ENCODE measurements at regions not wholly inside any gene's neighbourhood (a gene's known extent, or its start where the extent isn't known, plus 50 kb on each side); places are given as distances from the start of the nearest gene placed in this dataset.

DNA sequence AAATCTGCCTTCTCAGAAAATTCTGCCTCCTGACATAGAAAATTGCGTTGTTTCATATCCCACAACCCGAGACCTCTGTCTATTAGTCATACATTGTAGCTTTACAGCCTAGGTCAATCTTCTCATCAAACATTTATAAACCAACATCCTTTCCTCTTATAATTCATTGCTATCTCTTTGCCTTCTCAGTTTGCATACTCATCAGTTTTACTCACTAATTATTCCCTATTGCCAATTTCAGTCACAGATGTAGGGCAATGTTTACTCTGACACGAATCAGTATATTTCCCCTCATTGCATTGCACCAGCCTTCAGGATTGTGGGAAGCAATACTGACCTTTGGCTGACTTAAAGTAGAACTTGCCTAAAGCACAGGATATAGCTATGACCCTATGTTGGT, 247.2 kb downstream of the CEMIP2 start:
- intact Hi-C loops (cut with DNase I), result no loop called here
- WGBS, 4 donors, result 49 to 66% (median 64%) methylated on average over 3 of the region's 3 CpGs
- no peaks in the 10 kb centered on the region for H3K27me3 ChIP-seq
- H3K9me3 ChIP-seq (replicated peaks in 1 of 3), result no peaks in the 10 kb centered on the region
- DNase-seq, result no peak
- H3K4me3 ChIP-seq, result no peak overlapping the region
- H3K36me3 ChIP-seq (replicated peaks in 1 of 2), result no peaks in the 10 kb centered on the region
- TF ChIP-seq, protein P1, sequence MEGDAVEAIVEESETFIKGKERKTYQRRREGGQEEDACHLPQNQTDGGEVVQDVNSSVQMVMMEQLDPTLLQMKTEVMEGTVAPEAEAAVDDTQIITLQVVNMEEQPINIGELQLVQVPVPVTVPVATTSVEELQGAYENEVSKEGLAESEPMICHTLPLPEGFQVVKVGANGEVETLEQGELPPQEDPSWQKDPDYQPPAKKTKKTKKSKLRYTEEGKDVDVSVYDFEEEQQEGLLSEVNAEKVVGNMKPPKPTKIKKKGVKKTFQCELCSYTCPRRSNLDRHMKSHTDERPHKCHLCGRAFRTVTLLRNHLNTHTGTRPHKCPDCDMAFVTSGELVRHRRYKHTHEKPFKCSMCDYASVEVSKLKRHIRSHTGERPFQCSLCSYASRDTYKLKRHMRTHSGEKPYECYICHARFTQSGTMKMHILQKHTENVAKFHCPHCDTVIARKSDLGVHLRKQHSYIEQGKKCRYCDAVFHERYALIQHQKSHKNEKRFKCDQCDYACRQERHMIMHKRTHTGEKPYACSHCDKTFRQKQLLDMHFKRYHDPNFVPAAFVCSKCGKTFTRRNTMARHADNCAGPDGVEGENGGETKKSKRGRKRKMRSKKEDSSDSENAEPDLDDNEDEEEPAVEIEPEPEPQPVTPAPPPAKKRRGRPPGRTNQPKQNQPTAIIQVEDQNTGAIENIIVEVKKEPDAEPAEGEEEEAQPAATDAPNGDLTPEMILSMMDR (IDR thresholded peaks at IDR 0.05), result no peak
- TF ChIP-seq POLR2A (IDR thresholded peaks at IDR 0.05), result no peak
- H3K4me1 ChIP-seq (replicated peaks in 1 of 2), result no peaks in the 10 kb centered on the region
- no peak overlapping the region for H3K27ac ChIP-seq

DNA sequence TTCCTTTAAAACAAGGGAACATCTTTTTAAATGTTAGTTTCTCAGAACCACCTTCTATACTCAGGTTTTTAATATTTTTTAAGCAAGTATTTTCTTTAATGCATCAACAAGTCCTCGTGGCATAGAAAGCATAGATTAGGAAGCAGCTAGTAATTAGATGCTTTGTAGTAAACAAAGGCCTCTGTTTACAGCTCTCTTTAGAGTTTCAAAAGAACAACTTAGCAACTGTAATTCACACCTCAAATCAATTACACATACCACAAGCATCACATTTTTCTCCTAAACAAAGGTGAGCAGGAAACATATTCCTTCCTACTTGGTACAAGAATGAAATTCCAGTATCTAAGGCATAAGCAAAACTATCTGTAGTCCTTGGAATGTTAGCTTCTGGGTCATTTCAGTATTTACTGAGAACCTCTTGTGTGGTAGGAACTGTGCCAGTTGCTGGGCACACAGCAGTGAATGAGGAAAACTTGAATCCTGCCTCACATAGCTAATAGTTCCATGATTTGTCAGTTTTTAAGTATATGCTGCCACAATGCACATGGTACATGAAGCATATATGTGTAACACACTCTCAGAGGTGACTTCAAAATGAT, 249.1 kb downstream of the CEMIP2 start:
- no peak for DNase-seq
- Histone ChIP-seq H3K4me1 (replicated peaks in 1 of 2) (no peaks in the 10 kb centered on the region), H3K36me3 (replicated peaks in 1 of 2) (no peaks in the 10 kb centered on the region), H3K4me3 (no peak overlapping the region), H3K9me3 (replicated peaks in 1 of 3) (no peaks in the 10 kb centered on the region), H3K27ac (no peak overlapping the region), H3K27me3 (no peaks in the 10 kb centered on the region)
- intact Hi-C loops (cut with DNase I), result no loop called here
- WGBS, 4 donors, result 48 to 56% (median 54%) methylated on average over 1 of the region's 1 CpG
- TF ChIP-seq POLR2A (IDR thresholded peaks at IDR 0.05), result no peak
- TF ChIP-seq, protein P1 (IDR thresholded peaks at IDR 0.05), result no peak

DNA sequence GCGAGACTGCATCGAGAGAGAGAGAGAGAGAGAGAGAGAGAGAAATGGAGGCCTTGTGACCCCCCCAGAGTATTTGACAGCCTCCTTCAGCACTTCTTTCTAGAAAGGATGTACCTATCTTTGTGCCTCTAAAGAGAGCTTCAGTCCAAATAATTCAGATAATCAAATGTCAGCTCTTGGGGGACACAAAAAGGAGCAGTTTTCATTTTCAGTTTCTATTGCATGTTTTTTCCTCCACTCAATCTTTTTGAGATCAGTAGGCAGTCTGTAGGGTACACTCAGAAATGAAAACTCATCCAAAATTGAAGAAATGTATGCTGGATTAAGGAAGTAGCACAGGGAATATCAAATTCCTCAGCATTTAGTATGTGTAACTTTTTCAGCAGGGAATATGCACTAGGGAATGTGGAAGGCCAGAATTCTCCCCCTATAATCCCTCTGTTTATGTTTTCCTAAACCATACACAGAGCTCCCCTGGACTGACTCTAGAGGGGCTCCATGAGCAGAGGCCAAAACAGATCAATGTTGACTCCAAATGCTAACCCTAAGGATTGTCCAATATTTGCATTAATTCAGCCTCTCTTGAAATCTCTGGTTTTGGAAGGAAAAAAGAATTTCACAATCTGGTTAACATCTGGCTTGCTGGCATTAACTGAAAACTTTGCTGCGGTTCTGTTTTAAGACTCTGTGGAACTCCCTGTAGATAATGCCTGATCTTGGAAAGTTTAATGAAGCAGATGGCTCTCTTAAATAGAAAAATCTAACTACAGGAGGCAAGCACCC, 250.1 kb downstream of the CEMIP2 start:
- no peak overlapping the region for H3K27ac ChIP-seq
- no peak overlapping the region for H3K4me3 ChIP-seq
- WGBS, 4 donors, result 70 to 85% (median 79%) methylated on average over 3 of the region's 3 CpGs
- H3K27me3 ChIP-seq, result no peaks in the 10 kb centered on the region
- no peaks in the 10 kb centered on the region for H3K36me3 ChIP-seq (replicated peaks in 1 of 2)
- no peaks in the 10 kb centered on the region for H3K4me1 ChIP-seq (replicated peaks in 1 of 2)
- no peaks in the 10 kb centered on the region for H3K9me3 ChIP-seq (replicated peaks in 1 of 3)
- TF ChIP-seq, protein P1 (IDR thresholded peaks at IDR 0.05), result no peak
- TF ChIP-seq POLR2A (IDR thresholded peaks at IDR 0.05), result no peak
- intact Hi-C loops (cut with DNase I), result no loop called here
- DNase-seq, result no peak

DNA sequence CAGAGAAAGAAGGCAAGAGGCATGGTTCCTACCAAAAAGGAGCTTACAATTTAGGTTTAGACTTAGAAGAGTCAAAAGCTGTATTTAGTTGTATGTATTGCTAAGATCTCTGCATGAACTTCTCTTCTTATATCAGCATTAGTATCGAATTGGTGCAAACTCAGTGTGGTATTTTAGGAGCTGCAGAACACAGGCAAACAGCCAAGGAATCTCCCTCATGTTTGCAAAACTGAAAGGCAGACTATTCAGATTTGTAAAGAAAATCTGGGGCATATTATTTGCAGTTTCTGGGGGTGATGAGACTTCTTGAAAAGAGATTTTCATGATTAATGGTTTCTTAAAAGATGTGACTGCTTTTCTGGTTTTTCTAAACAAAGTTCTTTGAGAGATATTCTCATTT, 252.7 kb downstream of the CEMIP2 start:
- intact Hi-C loops (cut with DNase I), result no loop called here
- 41 to 54% (median 47%) methylated on average over 1 of the region's 1 CpG for WGBS, 4 donors

More for the DNA sequence above, 252.7 kb downstream of the CEMIP2 start:
- H3K4me3 ChIP-seq, result no peak overlapping the region
- H3K36me3 ChIP-seq (replicated peaks in 1 of 2), result no peaks in the 10 kb centered on the region
- TF ChIP-seq, protein P1 (IDR thresholded peaks at IDR 0.05), result no peak
- no peak for TF ChIP-seq POLR2A (IDR thresholded peaks at IDR 0.05)
- H3K27me3 ChIP-seq, result no peaks in the 10 kb centered on the region
- no peaks in the 10 kb centered on the region for H3K9me3 ChIP-seq (replicated peaks in 1 of 3)
- no peak overlapping the region for H3K27ac ChIP-seq
- DNase-seq, result no peak
- H3K4me1 ChIP-seq (replicated peaks in 1 of 2), result no peaks in the 10 kb centered on the region
